GM12891 (cell line): ENCODE measurements at regions not wholly inside any gene's neighbourhood (a gene's known extent, or its start where the extent isn't known, plus 50 kb on each side); places are given as distances from the start of the nearest gene placed in this dataset.

Experiments
- DNase-seq: peaks from one replicate; pipeline ENCODE4 v3.0.0; 2011; ENCODE audit warnings: low spot score; ENCODE audit not compliant: insufficient read length
- FAIRE-seq: peaks from 2 replicates; lab custom pipeline; 2011; peaks lifted over from hg19 to GRCh38; lab: Jason Lieb, UNC
- PAX5 ChIP-seq: IDR thresholded peaks from 2 replicates; pipeline ENCODE4 v1.6.1; 2011; ENCODE audit warnings: low read length, moderate library complexity, mild to moderate bottlenecking; ENCODE audit not compliant: insufficient read depth, severe bottlenecking
- POLR2A ChIP-seq: IDR thresholded peaks from 2 replicates; pipeline ENCODE4 v1.6.1; 2011; ENCODE audit warnings: low read depth, low read length, control low read depth
- POLR2AphosphoS5 ChIP-seq: IDR thresholded peaks from 2 replicates; pipeline ENCODE4 v1.6.1; 2011; ENCODE audit warnings: low read depth, low read length, control low read depth
- POU2F2 ChIP-seq: IDR thresholded peaks from 2 replicates; pipeline ENCODE4 v1.6.1; 2011; ENCODE audit warnings: low read depth, mild to moderate bottlenecking, control low read depth, low read length, moderate library complexity
- SPI1 ChIP-seq: IDR thresholded peaks from 2 replicates; pipeline ENCODE4 v1.6.1; 2011; ENCODE audit warnings: low read depth, low read length, control low read depth
- TAF1 ChIP-seq: IDR thresholded peaks from 2 replicates; pipeline ENCODE4 v1.6.1; 2011; ENCODE audit warnings: low read depth, low read length, control low read depth

GRCh38 chr5:163366757-163367156, 70.6 kb upstream of the CCNG1 start:
- DNase-seq (no peak), FAIRE-seq (no peak)
- TF ChIP-seq POU2F2 (no peak), TAF1 (no peak), POLR2AphosphoS5 (no peak)

- no peak for FAIRE-seq
- no peak for DNase-seq
- no peak for TF ChIP-seq POLR2AphosphoS5
- no peak for TF ChIP-seq PAX5
- TF ChIP-seq SPI1: no peak
- TF ChIP-seq POU2F2: no peak
- TF ChIP-seq POLR2A: no peak
- no peak for TF ChIP-seq TAF1
Measured at GRCh38 chr5:163369776-163370385, 67.5 kb upstream of the CCNG1 start.

- DNase-seq: no peak
- TF ChIP-seq PAX5 (no peak), SPI1 (no peak), POU2F2 (no peak), TAF1 (no peak), POLR2A (no peak), POLR2AphosphoS5 (no peak)
- FAIRE-seq: no peak
Measured at GRCh38 chr5:163373436-163374084, 63.8 kb upstream of the CCNG1 start.

- no peak for TF ChIP-seq SPI1
- TF ChIP-seq POLR2A: no peak
- no peak for TF ChIP-seq PAX5
- no peak for TF ChIP-seq POLR2AphosphoS5
- TF ChIP-seq POU2F2: no peak
- TF ChIP-seq TAF1: no peak
Measured at GRCh38 chr5:163377982-163378381, 59.4 kb upstream of the CCNG1 start.

GRCh38 chr5:163379298-163380155, 57.9 kb upstream of the CCNG1 start:
- no peak for FAIRE-seq
- DNase-seq: no peak

More at GRCh38 chr5:163377982-163378381, 59.4 kb upstream of the CCNG1 start:
- no peak for FAIRE-seq
- DNase-seq: no peak

GRCh38 chr5:163381832-163382231, 55.6 kb upstream of the CCNG1 start:
- FAIRE-seq (no peak), DNase-seq (no peak)
- TF ChIP-seq PAX5 (no peak), TAF1 (no peak), POU2F2 (no peak), SPI1 (no peak)

More at GRCh38 chr5:163379298-163380155, 57.9 kb upstream of the CCNG1 start:
- no peak for TF ChIP-seq PAX5
- TF ChIP-seq SPI1: no peak
- TF ChIP-seq POU2F2: no peak
- TF ChIP-seq TAF1: no peak
- TF ChIP-seq POLR2A: no peak
- TF ChIP-seq POLR2AphosphoS5: no peak

GRCh38 chr5:163383754-163384153, 53.6 kb upstream of the CCNG1 start:
- DNase-seq (no peak), FAIRE-seq (no peak)

GRCh38 chr5:163384669-163385068, 52.7 kb upstream of the CCNG1 start:
- no peak for TF ChIP-seq POLR2AphosphoS5
- no peak for TF ChIP-seq POLR2A
- TF ChIP-seq PAX5: no peak
- no peak for TF ChIP-seq POU2F2
- no peak for TF ChIP-seq SPI1
- TF ChIP-seq TAF1: no peak
- DNase-seq (no peak), FAIRE-seq (no peak)

More at GRCh38 chr5:163383754-163384153, 53.6 kb upstream of the CCNG1 start:
- TF ChIP-seq POLR2A (no peak), POU2F2 (no peak), POLR2AphosphoS5 (no peak), PAX5 (no peak), SPI1 (no peak), TAF1 (no peak)

GRCh38 chr5:163385271-163385670, 52.1 kb upstream of the CCNG1 start:
- DNase-seq: no peak
- FAIRE-seq: no peak
- TF ChIP-seq POU2F2 (no peak), POLR2A (no peak), POLR2AphosphoS5 (no peak), TAF1 (no peak), PAX5 (no peak), SPI1 (no peak)

GRCh38 chr5:163385824-163386223, 51.6 kb upstream of the CCNG1 start:
- DNase-seq: no peak
- FAIRE-seq: no peak

More at GRCh38 chr5:163385824-163386223, 51.6 kb upstream of the CCNG1 start:
- TF ChIP-seq PAX5: no peak
- no peak for TF ChIP-seq POLR2AphosphoS5
- TF ChIP-seq SPI1: no peak
- TF ChIP-seq POLR2A: no peak
- TF ChIP-seq TAF1: no peak
